ENCODE measurements at regions not wholly inside any gene's neighbourhood (a gene's known extent, or its start where the extent isn't known, plus 50 kb on each side); places are given as distances from the start of the nearest gene placed in this dataset.

DNA sequence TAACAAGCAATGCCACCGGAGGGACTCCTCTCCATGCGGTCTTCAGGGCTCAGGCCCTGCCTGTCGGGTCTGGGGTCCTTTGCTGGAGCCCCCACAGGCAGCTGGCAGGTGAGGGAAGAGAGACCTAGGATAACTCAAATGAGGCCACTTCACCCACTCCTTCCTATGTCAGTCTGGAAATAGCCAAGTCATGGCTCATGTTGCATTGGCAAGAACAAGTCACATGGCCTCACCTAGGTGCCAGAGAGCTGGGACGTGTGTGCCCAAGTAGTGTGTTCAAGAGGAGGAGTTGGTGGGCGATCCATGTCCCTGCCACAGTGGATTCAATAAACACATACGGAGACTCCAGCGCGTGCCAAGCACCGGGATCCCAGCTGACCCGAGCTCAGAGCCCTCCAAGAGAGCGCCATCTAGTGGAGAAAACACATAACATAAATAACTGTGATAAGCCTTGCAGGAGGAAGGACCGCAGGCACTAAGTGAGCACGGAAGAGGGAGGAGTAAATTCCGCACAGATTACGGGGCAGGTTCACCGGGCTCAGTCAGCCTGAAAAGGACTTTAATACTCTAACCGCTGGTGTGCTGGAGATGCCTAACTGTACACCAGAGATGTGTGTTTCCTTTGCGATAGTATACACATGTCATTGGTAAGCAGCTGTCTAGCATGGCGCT, 580.8 kb downstream of the CCDC171 start:
- peak; percentile 75 for DNase-seq

DNA sequence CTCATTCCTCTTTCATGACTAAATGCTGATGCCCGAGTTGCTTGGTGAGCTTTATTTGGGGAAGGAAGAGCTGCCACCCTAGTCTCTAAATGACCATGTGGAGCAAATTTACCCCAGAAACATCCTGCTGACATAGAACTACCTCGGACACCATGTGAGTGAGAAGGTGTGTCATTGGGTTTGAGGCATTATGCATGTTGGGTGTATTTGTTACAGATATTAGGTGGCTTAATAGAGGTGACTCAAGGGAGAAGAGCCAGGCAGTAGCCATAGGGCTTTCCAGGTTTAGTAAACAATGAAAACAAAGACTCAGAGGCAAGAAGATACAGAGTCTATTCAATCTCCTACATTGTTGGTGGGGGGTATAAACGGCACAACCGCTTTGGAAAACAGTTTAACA, 581.5 kb downstream of the CCDC171 start:
- no peak for DNase-seq

DNA sequence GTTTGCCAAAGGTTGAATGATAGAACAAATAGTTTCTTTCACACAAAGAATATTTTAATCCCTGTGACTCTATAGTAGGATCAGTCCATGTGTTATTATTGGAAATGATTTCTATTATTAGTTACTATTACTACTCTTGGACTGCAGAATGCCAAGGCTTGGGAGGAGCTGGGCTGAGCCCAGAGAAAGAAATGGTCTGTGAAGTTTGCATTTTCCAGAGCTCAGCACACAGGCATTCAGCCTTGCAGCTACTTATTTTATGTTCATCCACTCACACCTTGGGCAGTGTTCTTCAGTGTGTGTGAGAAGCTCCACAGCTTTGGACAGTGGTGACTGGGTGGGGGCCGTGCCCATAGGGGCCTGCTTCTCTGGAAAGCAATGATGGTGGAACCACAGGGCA, 583.1 kb downstream of the CCDC171 start:
- no peak for DNase-seq

DNA sequence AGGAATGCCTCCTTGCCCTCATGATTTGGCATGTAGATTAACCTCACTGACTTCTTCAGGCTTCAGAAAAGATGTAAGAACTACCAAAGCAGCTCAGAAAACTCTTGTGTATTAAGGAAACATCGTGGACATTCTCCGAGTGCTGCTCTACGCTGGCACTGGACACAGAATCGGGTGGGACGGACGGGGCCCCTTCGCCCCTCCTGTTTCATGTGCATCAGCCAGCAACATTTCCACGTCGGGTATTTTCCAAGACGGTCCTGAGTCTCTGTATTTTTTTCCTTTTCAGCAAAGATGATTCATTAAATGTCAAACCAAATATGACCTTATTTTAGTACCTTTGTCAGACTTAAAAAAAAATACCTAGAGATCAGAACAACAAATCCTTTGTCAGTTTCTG, 583.6 kb downstream of the CCDC171 start:
- no peak for DNase-seq

DNA sequence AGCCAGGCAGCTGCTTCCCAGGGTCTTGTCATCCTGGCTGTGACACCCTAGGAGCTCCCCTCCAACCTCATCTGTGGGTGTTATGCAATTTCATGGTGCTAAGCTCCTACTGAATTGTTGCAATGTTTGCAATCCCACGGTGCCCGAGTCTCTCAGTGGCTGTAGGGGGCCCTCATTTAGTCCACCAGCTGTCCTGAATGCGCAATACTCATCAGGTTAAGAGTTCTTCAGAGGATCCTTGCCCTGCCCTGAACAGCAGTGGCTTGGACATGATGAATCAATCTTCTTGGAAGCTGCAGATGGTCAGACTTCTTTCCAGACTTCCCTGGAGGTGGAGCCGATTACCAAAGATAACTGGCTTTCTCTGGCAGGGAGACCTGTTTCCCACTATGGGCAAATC, 584.1 kb downstream of the CCDC171 start:
- DNase-seq, result peak; percentile 82

DNA sequence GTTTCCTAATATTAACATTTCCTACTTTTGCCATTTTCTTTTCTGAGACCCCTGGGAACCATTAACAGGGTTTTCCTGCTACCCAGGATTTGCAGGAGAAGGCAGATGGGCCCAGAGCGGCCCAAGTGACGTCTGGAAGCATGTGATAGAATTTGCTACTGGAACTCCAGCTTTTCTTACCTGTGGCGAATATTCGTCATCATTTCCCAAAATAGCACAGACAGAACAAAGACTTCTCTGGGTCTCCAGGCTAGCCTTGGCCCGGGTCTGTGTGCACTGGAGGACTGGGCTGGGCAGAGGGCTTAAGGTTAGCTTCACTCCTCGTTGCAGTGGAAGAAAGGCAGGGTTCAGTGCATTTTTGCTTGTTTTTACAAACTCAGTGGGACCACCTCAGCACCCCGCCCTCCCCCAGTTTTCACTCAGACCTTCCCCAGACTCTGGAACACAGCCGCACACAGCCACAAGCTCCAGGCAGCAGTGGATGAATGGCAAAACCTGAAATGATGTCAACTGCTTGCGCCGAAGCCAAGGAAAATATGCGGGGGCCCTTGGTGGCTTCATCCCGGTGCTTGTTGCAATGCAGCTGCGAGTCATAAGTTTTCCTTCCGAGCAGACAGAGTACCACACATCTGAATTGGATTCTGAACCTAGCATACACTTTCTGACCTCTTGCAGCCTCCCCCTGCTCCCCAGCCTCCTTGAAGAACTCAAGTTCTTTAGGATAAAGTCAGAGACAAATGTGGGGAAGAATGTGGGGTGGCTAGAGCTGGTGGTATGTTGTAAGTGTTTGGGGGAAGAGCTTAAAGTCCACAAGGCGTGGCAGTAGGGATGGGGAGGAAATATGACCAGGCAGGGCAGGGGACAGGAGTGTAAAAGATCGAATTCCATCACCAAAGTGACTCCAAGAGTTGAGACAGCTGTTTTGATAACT, 586.0 kb downstream of the CCDC171 start:
- DNase-seq, result peak; percentile 90

DNA sequence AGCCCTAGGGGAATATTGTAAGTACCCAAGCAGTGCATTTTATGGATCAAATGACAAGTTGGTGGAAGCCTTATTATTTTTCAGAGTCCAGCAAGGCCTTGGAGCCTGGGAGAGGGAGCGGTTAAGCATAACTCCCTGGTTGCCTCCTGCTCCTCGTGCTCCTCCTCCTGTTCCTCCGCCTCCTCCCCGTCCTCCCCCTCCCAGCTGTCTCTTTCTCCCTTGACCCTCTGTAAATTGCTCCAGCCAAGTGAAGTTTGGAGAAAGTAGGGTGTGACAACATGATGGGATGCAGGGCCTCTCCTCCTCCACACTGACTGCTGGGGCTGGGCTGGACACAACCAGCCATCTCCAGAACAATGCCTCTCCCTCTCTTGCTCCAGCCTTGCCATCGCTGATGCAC, 586.9 kb downstream of the CCDC171 start:
- no peak for DNase-seq

DNA sequence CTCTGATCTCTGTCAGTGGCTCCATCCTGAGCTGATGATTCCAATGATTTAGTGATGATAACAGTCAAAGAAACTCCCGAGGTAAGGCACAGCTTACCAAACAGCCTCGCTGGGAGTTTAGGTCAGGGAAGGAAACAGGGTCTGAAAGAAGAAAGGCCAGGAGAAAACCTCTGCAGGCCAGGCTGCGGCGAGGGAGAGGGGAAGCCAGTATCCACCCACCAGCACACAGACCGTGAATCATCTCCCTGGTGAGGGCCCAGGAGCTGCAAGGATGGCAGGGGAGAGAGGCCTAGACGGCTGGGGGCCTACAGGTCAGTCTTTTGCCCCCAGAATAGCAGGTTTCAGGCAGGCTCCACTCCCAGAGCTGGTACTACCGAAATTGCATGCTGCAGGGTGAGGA, 590.5 kb downstream of the CCDC171 start:
- no peak for DNase-seq

DNA sequence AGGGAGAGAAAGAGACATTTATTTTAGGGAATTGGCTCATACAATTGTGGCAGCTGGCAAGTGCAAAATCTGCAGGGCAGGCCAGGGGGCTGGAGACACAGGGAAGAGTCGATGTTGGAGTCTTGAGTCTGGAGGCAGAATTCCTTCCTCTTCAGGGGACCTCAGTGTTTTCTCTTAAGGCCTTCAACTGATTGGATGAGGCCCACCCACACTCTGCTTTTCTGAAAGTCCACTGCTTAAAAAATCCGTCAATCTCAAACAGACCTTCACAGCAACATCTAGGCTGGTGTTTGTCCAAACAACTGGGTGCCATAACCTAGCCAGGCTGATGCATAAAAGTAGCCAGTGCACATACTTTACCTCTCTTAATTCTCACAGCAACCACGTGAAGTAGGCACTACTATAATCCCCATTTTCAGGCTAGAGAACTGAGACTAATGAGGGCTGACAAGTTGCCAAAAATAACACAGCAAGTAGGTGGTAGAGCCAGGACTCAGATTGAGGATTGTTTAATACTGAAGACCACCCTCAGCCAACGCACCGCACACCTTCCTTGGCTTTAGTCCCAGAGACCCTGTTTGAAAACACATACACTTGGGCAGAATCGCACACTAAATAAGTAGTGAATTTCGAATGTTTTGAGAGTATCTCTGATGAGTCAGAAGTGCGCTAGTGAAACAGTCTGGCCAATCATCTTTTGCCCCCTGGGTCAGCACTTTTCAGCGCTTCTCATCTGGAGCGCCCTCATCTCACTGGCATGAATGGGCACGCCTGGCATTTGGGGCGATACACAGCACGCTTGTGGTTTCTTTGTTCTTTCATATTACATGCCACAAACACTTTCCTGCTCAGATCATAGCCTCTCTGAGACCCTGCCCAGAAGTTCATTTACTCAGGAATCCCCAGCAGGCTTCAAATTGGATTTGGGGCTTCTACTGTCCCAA, 591.4 kb downstream of the CCDC171 start:
- peak; percentile 43 for DNase-seq

DNA sequence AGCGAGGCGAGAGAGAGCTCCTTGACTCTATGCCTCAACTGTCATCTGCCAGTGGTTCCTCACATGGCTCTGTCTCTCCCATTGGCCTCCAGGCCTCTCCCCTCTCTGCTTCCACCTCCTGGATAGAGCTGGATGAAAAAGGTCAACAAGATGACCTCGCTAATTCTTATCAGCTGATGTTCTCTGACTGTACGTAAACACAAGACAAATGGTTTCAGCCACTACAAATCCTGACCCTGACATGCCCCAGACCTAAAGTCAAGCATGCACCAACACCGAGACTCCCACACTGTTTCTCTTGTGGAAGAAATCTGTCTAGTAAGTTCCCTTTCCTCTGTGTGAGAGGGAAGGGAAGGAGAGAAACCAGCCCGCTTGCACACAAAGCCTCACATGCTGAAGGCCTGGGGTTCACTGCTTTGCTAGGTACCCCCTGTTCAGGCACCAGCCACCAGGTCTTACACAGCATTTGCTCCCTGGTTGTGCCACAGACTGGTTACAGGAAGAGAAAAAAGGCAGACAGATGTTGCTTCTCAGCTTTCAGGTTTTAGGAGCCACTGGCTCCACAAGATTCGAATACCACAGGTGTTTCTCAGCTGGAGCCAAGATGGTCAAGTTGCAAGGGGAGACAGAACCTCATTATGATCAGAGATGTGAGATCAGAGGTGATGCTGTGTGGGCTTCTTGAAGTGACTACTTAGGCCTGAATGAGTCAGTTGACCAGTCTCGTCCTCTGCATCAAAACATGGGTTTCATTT, 592.5 kb downstream of the CCDC171 start:
- DNase-seq, result no peak

DNA sequence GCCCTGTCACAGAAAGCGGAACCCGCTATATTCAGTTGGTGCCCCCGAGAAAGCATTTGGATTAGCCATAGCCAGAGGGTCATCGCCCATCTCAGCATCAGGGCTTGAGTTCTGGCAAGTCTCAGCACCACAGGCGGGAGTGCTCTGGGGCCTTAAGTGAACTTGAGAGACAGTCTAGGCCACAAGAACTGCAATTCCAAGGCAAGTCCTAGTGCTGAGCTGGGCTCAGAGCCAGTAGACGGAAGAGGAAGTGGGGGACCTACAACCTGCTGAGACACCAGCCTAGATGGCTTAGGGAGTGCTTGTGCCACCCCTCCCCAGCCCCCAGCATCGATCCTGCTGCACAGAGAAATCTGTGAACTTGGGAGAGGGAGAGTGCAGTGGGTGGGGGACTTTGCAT, 594.9 kb downstream of the CCDC171 start:
- peak; percentile 25 for DNase-seq

DNA sequence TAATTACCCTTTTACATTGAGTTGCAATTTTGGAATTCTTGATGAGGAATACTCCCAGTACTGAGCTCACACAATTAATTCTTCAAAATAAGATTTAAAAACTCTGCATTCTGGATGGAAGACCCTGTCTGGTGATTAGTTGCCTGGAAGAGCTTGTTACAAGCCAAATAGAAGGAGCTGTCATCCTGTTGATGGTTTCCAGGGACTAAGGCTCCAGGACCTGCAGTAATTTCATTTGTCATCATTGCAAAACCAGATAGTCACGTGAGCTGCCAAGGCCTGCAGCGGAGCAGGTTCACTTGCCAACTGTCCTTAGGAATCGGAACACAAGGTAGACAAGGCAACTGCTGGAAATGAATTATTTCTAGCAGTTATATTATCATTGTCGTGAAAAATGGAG, 597.7 kb downstream of the CCDC171 start:
- no peak for DNase-seq

DNA sequence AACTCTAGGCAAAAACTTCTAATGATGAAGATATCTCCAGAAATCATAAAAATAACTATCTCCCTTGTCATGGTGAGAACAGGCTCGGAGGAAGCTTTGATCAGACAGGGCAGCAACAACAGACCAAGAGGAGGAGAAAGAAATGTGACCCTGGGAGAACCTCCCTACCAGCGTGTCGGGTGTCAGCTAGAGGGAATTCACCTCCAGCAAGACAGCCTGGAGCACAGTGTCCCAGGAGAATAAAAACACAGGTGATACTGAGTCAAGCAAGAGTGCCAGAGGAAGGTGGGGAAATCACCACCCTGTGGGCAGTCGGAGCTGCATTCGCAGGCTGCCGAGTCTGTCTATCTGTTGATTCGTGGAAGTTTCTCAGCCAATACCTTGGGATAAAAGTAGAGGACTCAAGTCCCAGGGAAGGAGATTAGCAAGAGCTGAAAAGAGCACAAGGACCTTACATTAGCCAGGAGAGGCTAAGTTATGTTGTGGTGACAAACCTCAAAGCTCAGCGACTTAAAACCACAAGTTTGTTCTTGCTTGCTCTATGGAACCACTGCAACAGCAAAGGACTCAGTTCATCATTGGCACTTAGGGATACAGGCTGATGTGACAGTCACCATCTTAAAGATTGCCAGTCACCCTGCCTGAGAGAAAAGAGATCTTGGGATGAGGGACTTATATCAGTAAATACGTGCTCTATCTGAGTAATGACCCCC, 598.3 kb downstream of the CCDC171 start:
- no peak for DNase-seq

DNA sequence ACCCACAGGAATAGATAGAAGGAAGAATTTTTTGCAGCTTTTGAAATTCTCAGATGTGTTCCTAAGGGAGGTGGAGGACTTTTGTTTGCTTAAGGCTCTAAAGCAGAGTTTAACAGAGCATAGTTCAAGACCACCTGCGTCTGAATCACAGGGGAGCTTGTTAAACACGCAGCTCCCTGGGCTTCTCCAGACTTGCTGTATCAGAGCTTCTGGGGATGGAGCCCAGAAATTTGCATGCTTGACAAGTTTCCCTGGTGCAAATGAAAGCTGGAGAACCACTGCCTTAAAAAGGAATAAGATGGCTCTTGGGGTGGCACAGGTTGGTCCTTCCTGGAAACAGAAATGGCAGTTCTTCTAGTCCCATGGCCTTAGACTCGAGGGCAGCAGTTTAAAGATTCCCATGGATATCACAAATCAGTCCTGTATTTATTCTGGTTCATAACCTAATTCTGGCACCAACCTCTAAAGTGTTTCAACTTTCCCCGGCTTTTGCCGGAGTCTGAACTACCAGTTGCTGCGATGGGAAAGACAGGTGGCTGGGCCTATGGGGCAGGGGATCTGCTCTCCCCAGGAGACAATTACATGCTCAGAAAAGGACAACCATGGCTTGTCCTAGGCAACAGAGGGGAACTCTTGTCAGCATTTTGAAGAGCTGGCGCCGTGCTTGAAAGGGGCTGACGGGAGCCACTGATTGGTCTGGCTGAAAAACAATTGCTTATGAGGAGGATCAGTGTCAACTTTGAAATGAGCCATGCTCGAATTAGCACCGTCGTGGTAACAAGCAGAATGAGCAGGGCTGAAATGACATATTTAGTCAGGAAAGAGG, 599.6 kb downstream of the CCDC171 start:
- no peak for DNase-seq

DNA sequence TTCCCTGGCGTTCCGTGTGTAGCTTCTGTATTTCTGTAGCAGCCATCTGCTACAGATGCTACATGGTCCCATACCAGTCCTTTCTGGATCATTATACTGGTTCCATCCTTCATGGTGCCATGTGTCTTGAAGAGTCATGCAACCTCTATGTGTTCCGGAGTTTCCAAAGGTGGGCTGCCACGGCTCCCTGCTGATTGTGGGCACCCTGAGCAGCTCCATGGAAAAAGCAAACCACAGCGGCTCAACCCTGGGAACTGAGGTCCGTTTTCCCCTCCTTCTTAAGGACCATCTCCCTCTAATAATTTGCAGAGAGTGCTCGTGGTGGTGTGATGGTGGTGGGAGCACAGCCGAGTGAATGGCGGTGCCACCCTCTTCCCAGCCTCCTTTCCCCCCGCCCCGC, 600.4 kb downstream of the CCDC171 start:
- no peak for DNase-seq

DNA sequence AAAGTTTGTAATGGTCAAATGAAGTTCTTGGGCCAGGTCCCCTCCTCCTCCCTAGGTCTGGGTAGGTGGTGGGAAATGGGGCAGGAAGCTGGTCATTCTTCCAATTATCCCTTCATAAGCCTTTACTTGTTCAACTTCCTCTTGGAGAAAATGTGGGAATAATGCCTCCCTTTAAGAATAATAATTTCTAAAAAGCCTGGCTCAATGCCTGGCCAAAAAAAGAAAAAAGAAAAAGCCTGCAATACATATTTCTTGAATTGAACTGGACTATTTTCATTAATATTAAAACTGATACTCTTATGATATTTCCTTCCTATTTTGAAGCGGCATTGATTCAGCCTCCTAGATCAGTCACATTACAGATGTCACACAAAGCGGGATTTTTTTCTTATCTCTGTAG, 600.9 kb downstream of the CCDC171 start:
- DNase-seq, result no peak

DNA sequence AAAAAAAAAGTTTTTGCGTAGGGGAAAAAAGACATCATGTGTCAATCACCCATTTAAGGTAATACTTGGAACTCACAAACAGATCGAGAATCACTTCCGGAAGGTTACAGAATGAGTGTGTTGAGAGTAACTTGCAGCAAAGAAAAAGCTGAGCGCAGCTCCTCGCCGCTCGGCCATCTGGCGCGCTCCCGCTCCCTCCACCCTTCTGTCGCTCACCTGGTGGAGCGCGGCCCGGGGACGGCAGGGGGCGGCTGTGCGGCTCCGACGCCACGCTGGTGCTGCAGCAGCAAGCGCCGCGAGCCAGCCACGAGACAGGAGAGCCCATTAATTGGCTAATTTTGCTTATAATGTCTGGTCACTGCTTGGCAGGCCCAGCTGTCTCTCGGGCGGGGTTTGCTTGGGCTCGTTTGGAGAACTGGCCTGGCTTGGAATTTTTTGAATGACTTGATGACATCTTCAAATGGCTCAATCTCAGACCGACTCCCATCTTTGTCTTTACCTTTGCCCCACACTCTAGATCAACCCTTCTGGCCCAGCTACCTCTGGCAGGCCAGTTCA, 601.8 kb downstream of the CCDC171 start:
- peak; percentile 39 for DNase-seq

DNA sequence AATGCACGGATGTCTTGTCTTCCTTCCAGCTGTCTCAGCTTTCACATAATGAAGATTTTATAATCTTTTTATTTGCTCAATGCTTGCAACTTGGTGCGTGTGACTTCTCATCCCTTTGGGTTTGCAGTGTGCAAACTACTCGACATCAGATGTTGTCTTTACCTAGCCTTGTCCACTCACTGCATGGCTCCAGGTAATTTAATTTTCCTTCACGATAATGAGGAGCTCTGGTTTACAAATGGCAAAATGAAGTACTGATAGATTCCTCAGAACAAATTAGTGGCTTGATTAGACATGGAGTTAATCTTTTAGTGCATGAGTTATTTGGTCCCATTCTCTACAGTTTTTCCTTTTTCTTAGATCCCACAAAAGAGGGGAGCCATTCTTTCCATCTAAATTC, 603.0 kb downstream of the CCDC171 start:
- DNase-seq, result no peak

DNA sequence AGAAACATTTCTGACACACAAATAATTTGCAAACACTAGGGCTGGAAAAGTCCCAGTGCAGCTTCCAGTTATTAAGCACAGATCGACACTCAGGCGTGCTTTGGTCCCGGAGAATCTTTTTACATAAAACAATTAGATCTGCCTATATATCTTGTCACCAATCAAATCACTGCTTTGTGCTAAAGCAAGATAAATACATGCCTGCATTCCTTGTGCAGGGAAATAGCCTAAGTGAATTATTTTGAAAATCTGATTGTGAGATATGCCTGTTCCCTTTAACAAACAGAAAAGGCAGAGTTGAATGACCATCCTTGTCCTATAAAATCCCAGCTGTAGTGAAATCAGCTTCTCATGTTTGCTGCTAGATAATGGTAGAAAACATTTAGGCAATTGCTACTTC, 604.4 kb downstream of the CCDC171 start:
- no peak for DNase-seq

DNA sequence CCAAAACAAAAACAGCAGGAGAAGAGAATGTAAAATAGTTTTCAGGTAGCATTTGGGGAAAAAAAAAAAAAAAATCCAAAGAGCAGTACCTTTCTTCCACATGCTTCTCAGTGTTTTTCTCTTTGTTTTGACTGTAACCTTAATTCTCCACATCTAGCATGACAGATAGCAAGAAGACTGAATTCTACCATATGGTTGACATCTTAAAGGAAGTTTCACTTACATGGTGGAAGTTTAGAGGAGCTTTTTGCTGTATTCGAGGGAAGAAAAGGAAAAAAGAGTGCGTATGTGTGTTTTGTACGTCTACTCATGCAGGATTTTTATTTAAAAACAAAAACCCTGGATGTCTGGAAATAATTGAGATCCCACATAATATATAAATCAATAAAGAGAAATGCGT, 604.8 kb downstream of the CCDC171 start:
- no peak for DNase-seq

Data from fibroblast of skin of abdomen (primary cell).